HuH-7.5 (cell line): ENCODE measurements at regions not wholly inside any gene's neighbourhood (a gene's known extent, or its start where the extent isn't known, plus 50 kb on each side); places are given as distances from the start of the nearest gene placed in this dataset.

Experiments
- DNase-seq: peaks from one replicate; pipeline ENCODE4 v3.0.0; 2011; ENCODE audit warnings: low spot score

DNA sequence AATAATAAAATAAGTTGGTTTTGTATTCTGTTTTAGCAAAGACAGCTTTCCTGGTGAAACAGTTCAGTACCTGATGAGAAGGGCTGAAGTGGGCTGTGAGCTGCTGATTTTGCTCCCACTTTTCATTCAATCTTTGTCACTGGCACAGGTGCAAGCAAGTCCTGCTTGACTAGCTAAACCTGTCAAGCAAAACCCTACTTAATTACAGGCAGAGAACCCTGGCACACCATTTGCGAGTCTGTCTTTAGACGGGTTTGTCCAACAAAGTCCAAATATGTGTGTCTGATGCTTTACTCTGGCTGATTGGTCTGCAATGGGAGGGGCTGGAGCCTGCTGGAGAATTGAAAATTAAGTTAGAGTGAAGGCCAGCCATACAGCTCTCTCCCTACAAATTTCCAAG is 267.2 kb downstream of the EPHA4 start:
- DNase-seq, result no peak

DNA sequence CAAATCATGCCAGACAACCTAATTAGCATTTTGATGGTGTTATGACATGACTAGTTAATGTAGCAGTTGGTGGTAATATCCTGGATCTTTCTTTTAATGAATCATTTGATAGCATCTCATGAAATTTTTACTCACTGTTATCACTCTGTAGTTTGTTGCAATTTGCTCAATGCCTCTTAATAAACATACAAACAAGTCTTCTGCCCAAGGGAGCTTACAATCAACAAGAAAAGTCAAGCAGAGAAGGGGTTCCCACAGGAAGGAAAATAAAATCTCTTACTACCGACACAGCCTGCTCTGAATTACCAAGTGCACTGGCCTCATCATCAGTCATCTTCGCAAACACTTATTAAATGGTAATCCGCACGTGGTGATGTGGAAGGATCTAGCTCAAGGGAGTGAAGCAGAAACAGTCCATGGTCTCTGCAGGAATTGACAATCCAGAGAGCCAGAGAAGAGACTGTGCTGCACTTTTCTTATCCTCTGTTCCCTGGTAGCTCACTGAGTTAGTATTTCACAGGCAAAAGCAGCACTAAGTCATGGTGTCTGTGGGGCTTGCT is 263.5 kb downstream of the EPHA4 start:
- no peak for DNase-seq

DNA sequence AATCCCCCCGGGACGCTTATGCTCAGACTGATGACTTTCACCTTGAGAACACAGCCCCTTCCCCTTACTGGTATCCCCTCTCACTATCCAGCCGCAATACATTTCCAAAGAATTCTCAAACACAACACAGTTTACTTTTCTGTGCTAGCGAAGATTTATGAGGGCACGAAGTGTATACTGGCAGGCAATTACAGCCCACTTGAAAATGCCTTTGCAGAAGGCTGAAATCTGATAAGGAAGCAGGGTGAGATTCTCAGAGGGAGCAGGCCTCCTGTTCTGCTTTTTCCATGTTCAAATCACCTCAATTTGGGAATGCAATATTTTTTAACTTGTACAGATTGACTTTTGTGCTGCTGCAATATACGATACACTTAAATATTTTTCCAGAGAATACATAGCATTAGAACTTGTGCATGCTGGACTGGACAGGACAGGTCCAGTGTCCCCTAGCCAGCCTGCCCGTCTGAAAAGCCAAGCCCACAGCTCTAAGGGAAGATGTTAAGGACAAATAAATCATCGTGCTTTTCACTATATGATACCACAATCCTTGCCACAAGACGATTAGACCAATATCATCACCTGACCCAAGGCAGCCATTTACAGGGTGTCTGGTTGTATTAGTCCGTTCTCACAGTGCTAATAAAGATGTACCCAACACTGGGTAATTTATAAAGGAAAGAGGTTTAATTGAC is 262.1 kb downstream of the EPHA4 start:
- no peak for DNase-seq

DNA sequence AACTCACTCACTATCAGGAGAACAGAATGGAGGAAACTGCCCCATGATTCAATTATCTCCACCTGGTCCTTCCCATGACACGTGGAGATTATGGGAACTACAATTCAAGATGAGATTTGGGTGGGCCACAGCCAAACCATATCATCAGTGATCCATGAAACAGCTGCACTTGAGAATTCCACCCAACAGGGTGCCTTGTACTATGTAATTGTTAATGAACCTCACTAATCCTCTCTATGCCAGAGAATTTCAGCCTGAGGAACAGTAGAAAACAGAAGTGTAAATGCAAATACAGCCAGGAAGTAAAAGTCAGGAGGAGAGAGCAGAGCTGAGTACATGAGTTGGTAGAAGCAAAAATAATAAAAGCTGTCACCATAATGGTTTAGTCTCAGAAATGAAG is 261.4 kb downstream of the EPHA4 start:
- DNase-seq, result no peak

DNA sequence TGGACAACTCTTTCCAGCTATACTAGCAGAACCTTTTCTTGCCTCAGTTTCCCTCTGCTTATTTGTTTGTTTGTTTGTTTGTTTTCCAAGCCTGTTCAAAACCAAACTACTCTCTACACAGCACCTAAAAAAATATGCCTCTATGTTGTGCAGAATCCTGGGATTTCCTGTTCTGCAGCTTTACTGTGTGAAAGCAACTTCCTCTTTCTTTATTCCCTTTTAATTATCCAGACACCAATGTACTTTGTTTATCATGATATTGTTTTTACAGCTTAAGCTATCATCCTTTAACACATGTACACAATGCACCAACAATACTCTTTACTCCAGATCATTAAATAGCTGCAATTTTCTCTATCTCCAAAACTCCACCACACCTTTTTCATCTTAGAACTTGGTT is 259.5 kb downstream of the EPHA4 start:
- DNase-seq, result no peak

DNA sequence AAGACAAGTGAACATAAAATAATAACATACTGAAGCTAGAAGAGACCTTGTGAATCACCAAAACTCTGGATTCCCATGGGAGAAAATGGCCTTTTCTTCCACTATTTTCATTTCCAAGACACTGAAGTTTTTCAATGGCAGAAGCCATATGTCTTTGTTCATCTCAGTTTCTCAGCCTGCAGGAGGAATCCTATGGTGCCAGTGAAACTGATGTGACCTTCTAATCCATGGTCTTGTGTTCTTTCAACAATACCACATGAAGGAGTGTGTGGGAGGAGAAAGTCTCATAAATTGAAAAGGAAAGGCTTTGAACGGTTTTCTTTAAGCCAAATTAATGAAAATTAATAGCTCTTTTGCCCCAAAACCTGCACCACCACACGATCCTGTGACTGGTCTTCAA is 257.3 kb downstream of the EPHA4 start:
- DNase-seq, result no peak

DNA sequence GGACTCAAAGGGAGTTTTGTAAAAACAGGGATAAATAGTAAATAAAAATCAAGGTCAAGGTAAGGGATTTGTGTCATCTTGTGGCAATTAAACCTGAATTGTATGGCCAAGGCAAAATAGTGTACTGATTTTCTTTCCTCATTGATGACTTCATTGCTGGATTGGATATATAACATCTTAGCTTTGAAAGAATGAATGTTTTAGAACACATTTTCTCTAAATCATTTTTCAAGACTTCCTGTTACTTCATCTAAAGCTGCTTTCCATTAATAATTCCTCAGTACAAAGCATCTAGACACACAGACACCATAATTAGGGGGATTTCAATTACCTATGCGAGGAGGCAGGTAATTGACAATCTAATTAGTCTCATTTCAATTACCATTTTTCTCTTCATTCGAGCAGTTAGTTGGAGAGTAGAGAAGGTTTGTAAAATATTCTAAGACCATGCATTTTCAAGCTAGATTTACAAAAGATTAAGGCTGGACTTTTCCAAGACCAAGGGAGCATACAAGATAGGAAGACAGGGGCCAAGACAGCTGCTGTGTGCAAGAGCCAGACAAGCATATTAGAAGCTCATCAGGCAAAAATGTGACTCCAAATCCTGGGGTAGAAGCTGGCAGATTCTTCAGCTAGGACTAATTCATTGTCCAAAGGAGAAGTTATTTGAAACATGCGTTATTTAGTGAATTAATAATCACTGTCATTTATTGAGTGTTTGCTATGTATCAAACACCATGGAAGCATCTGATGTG is 253.6 kb downstream of the EPHA4 start:
- no peak for DNase-seq

DNA sequence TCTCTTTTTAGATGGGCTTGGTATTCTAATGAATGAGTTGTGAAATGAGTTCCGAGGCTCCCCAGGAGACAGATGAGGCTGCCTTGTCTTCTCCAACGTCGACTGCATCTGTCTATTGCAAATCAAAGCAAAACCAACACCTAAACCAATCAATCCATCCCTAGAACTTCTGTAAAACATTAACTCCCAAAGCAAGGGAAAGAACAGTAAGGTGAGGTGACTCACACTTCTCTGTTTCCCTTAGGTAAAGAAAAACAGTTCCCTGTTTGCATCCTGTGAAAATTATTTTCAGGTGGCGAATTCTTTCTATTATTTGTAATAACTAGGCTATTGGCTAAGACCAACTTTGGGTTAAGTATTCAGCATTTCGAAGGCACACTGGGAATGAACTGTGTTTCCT is 249.4 kb downstream of the EPHA4 start:
- DNase-seq, result no peak

DNA sequence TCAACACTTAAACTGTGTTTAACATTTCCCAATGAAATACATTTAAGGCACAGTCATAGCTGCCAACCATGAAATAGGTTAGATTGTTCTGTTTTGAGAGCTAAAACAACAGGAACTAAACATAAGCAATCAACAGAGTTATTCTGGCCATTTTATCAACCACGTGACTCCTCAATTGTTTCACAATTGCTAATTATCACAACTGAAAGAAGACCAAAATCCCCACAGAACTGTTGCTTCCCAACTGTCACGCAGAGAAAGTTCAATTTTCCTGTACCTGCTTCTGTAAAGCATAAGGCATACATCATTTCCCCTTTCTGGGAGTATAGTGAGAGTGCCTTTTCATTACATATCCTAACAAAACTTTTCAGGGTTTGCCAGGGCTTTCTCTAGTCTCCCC is 248.6 kb downstream of the EPHA4 start:
- no peak for DNase-seq

DNA sequence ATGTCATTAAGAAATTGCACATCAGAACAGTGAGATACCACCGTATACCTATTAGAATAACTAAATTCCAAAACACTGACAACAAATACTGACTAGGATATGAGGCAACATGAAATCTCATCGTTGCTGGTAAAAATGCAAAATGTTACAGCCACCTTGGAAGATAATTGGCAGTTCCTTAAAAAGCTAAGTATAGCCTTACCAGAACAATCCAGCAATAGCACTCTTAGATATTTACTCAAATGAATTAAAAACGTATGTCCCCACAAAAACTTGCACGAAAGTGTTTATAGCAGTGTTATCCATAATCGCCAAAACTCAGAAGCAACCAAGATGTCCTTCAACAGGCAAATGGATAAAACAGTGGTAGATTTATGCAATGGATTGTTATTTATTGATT is 241.7 kb downstream of the EPHA4 start:
- DNase-seq, result no peak

DNA sequence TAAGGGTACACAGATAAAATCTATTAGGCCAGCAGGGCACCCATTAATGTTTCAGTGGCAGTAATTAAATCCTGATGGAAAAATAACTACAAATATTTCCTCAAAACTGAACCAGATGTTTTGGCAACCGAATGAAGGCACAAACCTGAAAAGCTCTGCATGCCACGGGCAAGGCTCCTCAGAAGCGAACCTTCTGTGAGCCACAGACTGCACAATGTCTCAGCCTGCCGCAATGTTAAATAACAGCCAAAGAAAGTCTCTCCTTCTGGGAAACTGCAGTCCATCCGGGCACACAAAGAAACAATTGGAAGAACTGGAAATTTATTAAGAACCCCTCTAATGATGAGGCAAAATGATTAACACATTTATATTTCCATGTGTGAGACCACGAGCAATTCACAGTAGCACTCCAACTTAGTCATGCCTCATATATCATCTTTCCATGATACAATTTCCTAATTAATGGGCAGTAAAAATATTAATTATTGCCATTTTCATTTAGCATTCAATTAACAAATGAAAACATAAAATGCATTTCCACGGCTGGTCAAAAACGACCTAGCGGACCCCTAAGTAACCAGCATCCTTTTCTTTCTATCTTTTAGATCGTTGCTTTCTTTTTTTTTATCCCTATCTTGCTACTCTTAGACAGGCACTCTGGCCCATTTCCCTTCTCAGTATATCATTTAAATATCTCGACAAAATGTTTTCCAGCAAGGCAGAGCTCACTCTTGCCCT is 237.5 kb downstream of the EPHA4 start:
- DNase-seq, result no peak

DNA sequence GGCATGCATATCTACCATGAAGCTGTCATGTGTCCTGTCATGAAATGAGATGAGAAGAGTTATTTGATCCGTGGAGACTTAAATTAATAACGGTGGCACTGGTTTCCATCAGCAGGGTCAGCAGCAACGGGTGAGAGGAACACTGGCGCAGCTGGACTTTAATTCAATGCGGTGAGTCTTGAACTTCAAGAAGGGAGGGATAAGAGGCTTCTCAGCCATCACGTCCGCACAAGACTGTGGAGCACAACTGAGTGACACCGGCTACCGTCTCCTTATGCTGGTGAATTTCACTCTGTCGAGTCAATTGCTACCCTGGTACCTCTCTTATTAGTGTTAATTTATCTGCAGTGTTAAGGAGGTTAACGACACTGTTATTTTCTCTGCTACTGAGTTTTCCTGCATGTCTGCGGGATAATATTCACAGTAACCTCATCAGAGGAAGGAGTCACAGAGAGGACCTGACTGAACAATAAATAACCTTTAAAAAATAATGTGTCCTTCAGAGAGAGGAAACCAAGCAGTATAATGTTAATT is 236.8 kb downstream of the EPHA4 start:
- DNase-seq, result no peak

DNA sequence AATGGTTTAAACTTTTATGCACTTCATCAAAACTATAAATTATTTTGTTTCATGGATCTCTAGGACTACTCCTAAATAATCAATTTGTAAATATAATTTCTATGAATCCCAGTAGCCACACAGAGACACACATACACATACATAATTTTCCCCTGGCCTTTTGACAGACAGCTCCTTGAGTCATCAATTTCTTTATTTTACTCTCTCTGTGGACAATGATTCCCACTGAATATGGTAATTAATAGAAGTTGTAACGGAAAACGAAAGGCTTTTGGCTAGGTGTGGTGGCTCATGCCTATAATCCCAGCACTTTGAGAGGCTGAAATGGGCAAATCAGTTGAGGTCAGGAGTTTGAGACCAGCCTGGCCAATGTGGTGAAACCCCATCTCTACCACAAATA is 235.1 kb downstream of the EPHA4 start:
- no peak for DNase-seq

DNA sequence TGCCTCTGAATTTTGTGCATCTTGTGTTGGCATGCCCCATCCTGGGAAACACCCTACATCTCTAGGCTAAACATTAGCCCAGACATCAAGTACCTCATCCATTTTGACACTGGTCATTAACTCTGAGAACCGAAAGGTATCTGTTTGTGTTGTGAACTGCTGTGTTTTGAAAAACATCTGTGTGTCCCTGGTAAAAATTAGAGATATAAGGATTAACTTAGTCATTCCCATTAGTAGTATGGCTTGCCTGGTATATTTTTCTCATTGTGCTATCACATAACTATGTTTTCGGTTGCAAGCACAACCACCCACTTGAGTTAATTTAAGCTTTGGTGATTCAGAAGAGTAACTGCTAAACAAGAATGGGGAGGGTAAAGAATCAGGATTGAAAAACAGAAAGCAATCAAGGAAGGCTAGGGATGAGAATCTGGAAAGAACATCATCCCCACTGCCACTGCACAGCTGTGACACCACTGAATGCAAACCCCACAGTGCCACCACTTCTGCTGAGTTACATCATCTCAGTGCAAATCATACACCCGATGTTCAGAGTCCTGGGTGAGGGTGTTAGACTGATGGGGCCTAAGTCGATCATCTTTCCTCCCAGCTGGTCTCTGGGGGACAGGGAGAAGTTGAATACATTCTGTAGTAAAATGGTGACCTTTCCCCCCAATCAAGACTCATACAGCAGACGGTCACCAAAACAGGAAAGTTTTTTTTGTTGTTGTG is 234.0 kb downstream of the EPHA4 start:
- DNase-seq, result no peak

DNA sequence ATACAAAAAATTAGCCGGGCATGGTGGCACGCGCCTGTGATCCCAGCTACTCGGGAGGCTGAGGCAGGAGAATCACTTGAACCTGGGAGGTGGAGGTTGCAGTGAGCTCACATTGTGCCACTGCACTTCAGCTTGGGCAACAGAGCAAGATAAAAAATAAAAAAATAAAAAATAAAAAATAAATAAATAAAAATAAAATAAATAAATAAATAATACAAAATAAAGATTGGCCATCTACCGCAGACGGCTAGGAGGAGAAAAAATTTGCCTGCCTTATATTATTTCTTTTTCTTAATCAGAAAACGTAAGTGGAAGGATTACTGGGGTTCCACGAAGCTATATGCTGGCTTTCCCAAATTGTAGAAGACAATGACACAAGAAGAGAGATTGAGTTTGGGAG is 229.7 kb downstream of the EPHA4 start:
- DNase-seq, result no peak

DNA sequence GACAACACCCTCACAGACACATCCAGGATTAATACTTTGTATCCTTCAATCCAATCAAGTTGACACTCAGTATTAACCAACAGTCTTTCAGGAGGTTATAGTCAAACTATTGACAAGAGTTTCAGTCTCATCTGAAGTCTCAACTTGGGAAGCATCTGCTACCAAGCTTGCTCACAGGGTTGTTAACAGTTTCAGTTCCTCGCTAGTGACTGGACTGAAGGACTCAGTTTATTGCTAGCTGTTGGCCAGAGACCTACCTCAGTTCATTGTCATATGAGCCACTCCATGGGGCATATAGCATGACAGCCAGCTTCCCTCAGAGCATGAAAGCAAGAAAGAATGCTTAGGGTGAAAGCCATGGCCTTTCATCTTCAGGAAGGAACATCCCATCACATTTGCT is 228.6 kb downstream of the EPHA4 start:
- no peak for DNase-seq

DNA sequence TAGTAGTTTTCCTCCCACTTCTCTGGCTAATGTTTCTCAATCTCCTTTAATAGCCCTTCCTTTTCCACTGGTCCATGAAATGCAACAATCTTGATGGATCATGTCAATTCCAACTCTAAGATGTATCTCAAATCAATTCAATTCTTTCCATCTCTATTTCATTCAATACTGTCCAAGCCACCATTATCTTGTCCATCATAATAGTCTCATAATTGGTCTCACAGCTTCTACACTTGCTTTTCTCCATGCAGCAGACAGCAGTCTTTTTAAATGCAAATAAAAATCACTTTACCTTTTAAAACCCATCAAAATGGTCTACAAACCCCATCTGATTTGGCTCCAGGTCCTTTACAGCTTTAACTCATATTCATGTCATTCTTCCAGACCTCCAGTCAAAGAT is 226.6 kb downstream of the EPHA4 start:
- no peak for DNase-seq

DNA sequence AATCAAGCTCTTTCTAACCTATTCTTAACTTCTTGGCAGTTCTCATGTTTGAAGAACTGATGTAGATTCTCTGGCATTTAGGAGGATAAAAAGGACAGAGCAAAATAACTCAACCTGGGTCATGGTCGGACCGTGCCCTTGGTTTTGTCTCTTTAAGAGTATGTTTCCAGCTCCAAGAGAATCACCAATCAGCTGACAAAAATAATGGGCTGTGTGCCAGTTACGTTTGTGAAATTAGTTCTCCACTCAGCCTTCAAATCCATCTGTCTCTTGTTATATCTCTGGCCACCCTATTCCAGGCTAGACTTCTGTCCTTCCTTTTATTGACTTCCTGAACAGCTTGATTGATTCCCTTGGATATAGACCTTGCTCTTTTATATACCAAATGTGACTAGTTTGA is 225.7 kb downstream of the EPHA4 start:
- DNase-seq, result no peak

DNA sequence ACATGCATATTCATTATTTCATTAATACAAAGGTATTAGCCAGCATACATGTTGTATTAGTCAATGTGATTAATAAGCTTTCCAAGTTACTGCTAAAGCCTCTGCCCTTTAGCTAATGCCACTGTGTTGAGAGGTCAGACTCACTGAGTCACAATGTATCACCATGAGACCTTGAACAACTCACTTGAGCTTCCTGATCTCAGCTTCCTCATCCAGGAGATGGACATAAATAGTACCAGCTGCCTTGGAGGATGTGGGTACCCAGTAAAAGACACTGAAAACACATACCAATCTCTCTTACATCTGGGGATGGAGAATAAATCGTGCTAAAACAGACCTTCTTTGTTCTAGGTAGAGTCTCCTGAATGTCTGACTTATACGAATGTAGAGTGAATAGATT is 224.6 kb downstream of the EPHA4 start:
- DNase-seq, result no peak

DNA sequence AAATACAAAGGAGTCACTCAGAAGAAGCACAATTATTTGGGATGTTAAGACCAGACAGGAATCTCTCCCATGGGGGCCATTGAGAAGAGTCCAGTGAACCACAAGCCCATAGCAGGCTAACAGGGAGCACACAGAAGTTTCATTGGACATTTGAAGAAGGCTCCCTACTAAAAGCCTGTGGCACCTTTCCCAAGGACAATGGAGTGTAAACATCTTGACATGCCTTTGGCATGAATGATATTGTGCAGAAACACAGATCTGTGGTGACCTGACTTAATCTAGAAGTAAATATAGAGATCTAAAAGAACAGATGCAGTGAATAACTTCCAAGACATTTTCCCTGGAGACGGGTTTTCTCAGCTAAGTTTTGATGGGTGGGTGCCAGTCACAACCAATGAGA is 221.5 kb downstream of the EPHA4 start:
- no peak for DNase-seq

DNA sequence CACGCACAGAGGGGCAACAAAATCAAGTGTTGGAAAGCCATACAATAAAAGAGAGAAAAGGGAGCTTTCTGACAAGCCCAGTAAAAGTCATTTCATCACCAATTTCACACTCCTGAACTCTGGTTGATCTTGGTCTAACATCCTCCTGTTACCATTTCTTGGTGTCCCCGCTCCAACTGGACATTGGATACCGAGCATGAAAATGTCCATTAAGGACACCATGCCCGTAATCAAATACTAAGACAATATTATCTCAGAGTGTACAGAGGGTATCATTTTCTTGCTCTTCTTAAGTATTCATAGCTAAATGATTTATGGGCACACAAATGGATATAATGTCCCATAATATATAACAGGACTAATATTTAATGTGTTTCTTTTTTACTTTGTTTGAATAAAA is 218.9 kb downstream of the EPHA4 start:
- DNase-seq, result no peak

DNA sequence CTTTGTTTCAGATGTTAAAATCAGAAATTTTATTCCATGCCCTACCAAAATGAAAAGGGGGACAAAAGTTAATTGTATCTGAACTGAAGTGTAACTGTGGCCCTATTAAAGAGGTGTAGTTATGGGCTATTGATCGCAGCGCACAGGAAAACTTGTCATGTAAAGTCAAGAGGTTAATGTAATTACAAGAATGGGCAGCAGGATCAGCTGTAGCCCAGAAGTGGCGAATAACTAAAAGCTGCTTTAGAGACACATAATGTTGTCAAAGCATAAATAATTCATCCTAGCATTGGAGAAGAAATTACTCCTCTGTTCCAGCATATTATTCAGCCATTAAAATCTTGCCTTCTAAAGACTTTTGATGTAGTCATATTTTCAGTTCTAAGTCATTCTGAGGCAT is 211.8 kb downstream of the EPHA4 start:
- DNase-seq, result no peak
